HL-60 (cell line): ENCODE measurements at regions not wholly inside any gene's neighbourhood (a gene's known extent, or its start where the extent isn't known, plus 50 kb on each side); places are given as distances from the start of the nearest gene placed in this dataset.

Experiments
- CTCF ChIP-seq: IDR thresholded peaks from one replicate; pipeline ENCODE4 v1.5.1; 2011; ENCODE audit warnings: low read length, control low read depth, inconsistent platforms; ENCODE audit not compliant: insufficient read depth
- GABPA ChIP-seq: IDR thresholded peaks from 2 replicates; pipeline ENCODE4 v1.6.1; 2012; ENCODE audit warnings: low read depth
- POLR2AphosphoS5 ChIP-seq: IDR thresholded peaks from 2 replicates; pipeline ENCODE4 v1.6.1; 2012; ENCODE audit warnings: low read depth

DNA sequence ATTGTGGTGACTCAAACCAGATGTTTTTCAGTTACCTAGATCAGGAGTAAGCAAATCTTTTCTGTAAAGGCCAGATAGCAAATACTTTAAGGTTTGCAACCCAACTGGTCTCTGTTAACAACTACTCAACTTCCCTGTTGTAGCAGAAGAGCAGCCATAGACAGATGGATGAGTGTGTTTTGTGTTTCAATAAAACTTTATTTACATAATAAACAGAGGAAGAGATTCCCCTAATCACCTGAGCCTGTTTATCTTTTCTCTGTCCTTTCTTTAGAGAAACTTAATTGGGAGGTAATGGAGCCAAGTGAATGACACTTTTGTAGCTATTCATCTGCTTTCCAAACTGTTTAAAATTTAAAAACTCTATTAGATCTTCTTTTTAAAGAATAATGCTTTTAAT is 365.1 kb downstream of the IPO8 start:
- TF ChIP-seq CTCF (no peak), POLR2AphosphoS5 (no peak), GABPA (no peak)
